HG02763 (cell line): ENCODE measurements at regions not wholly inside any gene's neighbourhood (a gene's known extent, or its start where the extent isn't known, plus 50 kb on each side); places are given as distances from the start of the nearest gene placed in this dataset.
"Not testable (repeated sequence)": the region's sequence is repeated elsewhere in the genome, so short reads cannot be mapped to it uniquely, and the experiment has no call there.

Source experiments
- ATAC-seq: cut with Tn5 transposase; IDR thresholded peaks from one replicate; pipeline ENCODE4 v1.9.1; 2021; ENCODE audit warnings: mild to moderate bottlenecking, moderate library complexity; ENCODE audit not compliant: unreplicated experiment

GRCh38 chr15:22519213-22519612 is 60.5 kb downstream of the GOLGA6L22 start:
- not testable (repeated sequence) for ATAC-seq

GRCh38 chr15:22526537-22526936 is 67.8 kb downstream of the GOLGA6L22 start:
- ATAC-seq: not testable (repeated sequence)

GRCh38 chr15:22527016-22527415 is 68.3 kb downstream of the GOLGA6L22 start:
- not testable (repeated sequence) for ATAC-seq

- not testable (repeated sequence) for ATAC-seq
These were observed 70.5 kb downstream of the GOLGA6L22 start for GRCh38 chr15:22529200-22529599.

- not testable (repeated sequence) for ATAC-seq
These were observed 101.0 kb downstream of the GOLGA6L22 start for GRCh38 chr15:22559701-22560100.

GRCh38 chr15:22561716-22562115 is 103.0 kb downstream of the GOLGA6L22 start:
- not testable (repeated sequence) for ATAC-seq

- ATAC-seq: not testable (repeated sequence)
These were observed 107.8 kb downstream of the GOLGA6L22 start for GRCh38 chr15:22566510-22566909.

- not testable (repeated sequence) for ATAC-seq
These were observed 110.8 kb downstream of the GOLGA6L22 start for GRCh38 chr15:22569486-22569885.

- ATAC-seq: not testable (repeated sequence)
These were observed 113.5 kb downstream of the GOLGA6L22 start for GRCh38 chr15:22572152-22572735.

- ATAC-seq: not testable (repeated sequence)
These were observed 114.1 kb downstream of the GOLGA6L22 start for GRCh38 chr15:22572792-22573191.

- not testable (repeated sequence) for ATAC-seq
These were observed 119.1 kb downstream of the GOLGA6L22 start for GRCh38 chr15:22577828-22578227.

GRCh38 chr15:22579213-22579612 is 120.5 kb downstream of the GOLGA6L22 start:
- ATAC-seq: not testable (repeated sequence)

- ATAC-seq: not testable (repeated sequence)
These were observed 128.7 kb downstream of the GOLGA6L22 start for GRCh38 chr15:22587391-22587790.

GRCh38 chr15:22598552-22598951 is 139.8 kb downstream of the GOLGA6L22 start:
- not testable (repeated sequence) for ATAC-seq

GRCh38 chr15:22599526-22600320 is 141.0 kb downstream of the GOLGA6L22 start:
- ATAC-seq: not testable (repeated sequence)

GRCh38 chr15:22616976-22617375 is 158.3 kb downstream of the GOLGA6L22 start:
- ATAC-seq: not testable (repeated sequence)

GRCh38 chr15:22631789-22632188 is 154.7 kb upstream of the NIPA1 start:
- ATAC-seq: not testable (repeated sequence)

- not testable (repeated sequence) for ATAC-seq
These were observed 146.5 kb upstream of the NIPA1 start for GRCh38 chr15:22639983-22640382.

GRCh38 chr15:22649458-22649857 is 137.0 kb upstream of the NIPA1 start:
- not testable (repeated sequence) for ATAC-seq

GRCh38 chr15:22651179-22651578 is 135.3 kb upstream of the NIPA1 start:
- ATAC-seq: not testable (repeated sequence)

- peak; percentile 69 for ATAC-seq
These were observed 122.0 kb upstream of the NIPA1 start for GRCh38 chr15:22664294-22665058.
